Activated CD8-positive, alpha-beta T cell treated with anti-CD3 and anti-CD28 coated beads for 36 hours (primary cell): ENCODE measurements at regions not wholly inside any gene's neighbourhood (a gene's known extent, or its start where the extent isn't known, plus 50 kb on each side); places are given as distances from the start of the nearest gene placed in this dataset.

Experiments
- ATAC-seq: fragments of 200-7000 bp; cut with Tn5 transposase; one replicate; pipeline ENCODE4 v1.10.0; 2021; ENCODE audit warnings: mild to moderate bottlenecking, moderate library complexity
- CTCF ChIA-PET: fragments of 350-600 bp; sonication (Branson Sonifier 250); formaldehyde crosslinking; loops from one replicate; lab custom pipeline; 2021; ENCODE audit warnings: antibody characterized with exemption; lab: Charles Lee
- POLR2A ChIA-PET: fragments of 350-600 bp; sonication (Branson Sonifier 250); formaldehyde crosslinking; loops from one replicate; lab custom pipeline; 2021; ENCODE audit warnings: antibody characterized with exemption; lab: Charles Lee
- DNase-seq: peaks from one replicate; pipeline ENCODE4 v3.0.0-alpha.2; 2020
- H3K27ac Mint-ChIP-seq: one replicate; pipeline ENCODE4 v1.8.0; 2021; ENCODE audit warnings: mild to moderate bottlenecking, mixed read lengths
- H3K27me3 Mint-ChIP-seq: one replicate; pipeline ENCODE4 v1.8.0; 2021; ENCODE audit warnings: mixed read lengths
- H3K36me3 Mint-ChIP-seq: one replicate; pipeline ENCODE4 v1.8.0; 2021; ENCODE audit warnings: low read depth, mixed read lengths
- H3K4me1 Mint-ChIP-seq: one replicate; pipeline ENCODE4 v1.8.0; 2021; ENCODE audit warnings: low read depth, mixed read lengths
- H3K4me3 Mint-ChIP-seq: one replicate; pipeline ENCODE4 v1.8.0; 2021; ENCODE audit warnings: mild to moderate bottlenecking, moderate library complexity, mixed read lengths
- H3K9me3 Mint-ChIP-seq: one replicate; pipeline ENCODE4 v1.8.0; 2021; ENCODE audit warnings: mixed read lengths
- CTCF ChIP-seq: fragments of 200-600 bp; IDR thresholded peaks from one replicate; pipeline ENCODE4 v1.8.0; 2022; ENCODE audit warnings: antibody characterized with exemption, mild to moderate bottlenecking
- intact Hi-C: fragments of 100-400 bp; cut with micrococcal nuclease; formaldehyde crosslinking; loops from one replicate; pipeline ENCODE4 v1.10.0; 2022

GRCh38 chr4:45985038-45985437 is 138.8 kb downstream of the GABRG1 start:
- ChIA-PET CTCF (no interaction called here), POLR2A (no interaction called here)
- H3K4me1 Mint-ChIP-seq: no peaks in the 10 kb centered on the region
- intact Hi-C loops: no loop called here
- H3K4me3 Mint-ChIP-seq: no peak overlapping the region
- DNase-seq (no peak), ATAC-seq (no peak)
- H3K9me3 Mint-ChIP-seq: peaks cover 6% of the 10 kb centered on the region
- H3K27ac Mint-ChIP-seq: no peak overlapping the region
- no peak for TF ChIP-seq CTCF
- H3K36me3 Mint-ChIP-seq: no peaks in the 10 kb centered on the region
- no peaks in the 10 kb centered on the region for H3K27me3 Mint-ChIP-seq

- H3K36me3 Mint-ChIP-seq: no peaks in the 10 kb centered on the region
- no peaks in the 10 kb centered on the region for H3K27me3 Mint-ChIP-seq
- CTCF ChIA-PET: no interaction called here
- no peaks in the 10 kb centered on the region for H3K4me1 Mint-ChIP-seq
- ATAC-seq (no peak), DNase-seq (no peak)
- no peak overlapping the region for H3K27ac Mint-ChIP-seq
- no peak for TF ChIP-seq CTCF
- no peak overlapping the region for H3K4me3 Mint-ChIP-seq
- H3K9me3 Mint-ChIP-seq: peaks cover 13% of the 10 kb centered on the region
- intact Hi-C loops: no loop called here
- POLR2A ChIA-PET: no interaction called here
These were observed 152.7 kb downstream of the GABRG1 start for GRCh38 chr4:45971108-45971507.

GRCh38 chr4:45957353-45957752 is 166.5 kb downstream of the GABRG1 start:
- ChIA-PET POLR2A (no interaction called here), CTCF (no interaction called here)
- Mint-ChIP-seq H3K36me3 (no peaks in the 10 kb centered on the region), H3K27me3 (no peaks in the 10 kb centered on the region), H3K27ac (no peak overlapping the region), H3K4me3 (no peak overlapping the region), H3K4me1 (no peaks in the 10 kb centered on the region), H3K9me3 (peaks cover 4% of the 10 kb centered on the region)
- intact Hi-C loops: no loop called here
- ATAC-seq (no peak), DNase-seq (no peak)
- no peak for TF ChIP-seq CTCF

GRCh38 chr4:45954276-45954675 is 169.6 kb downstream of the GABRG1 start:
- CTCF ChIA-PET: no interaction called here
- no peak for TF ChIP-seq CTCF
- Mint-ChIP-seq H3K27me3 (no peaks in the 10 kb centered on the region), H3K4me1 (no peaks in the 10 kb centered on the region), H3K4me3 (no peak overlapping the region), H3K36me3 (no peaks in the 10 kb centered on the region), H3K9me3 (peaks cover 3% of the 10 kb centered on the region), H3K27ac (no peak overlapping the region)
- POLR2A ChIA-PET: no interaction called here
- intact Hi-C loops: no loop called here
- DNase-seq: no peak
- no peak for ATAC-seq

- TF ChIP-seq CTCF: no peak
- Mint-ChIP-seq H3K9me3 (peaks cover 3% of the 10 kb centered on the region), H3K4me1 (no peaks in the 10 kb centered on the region), H3K36me3 (no peaks in the 10 kb centered on the region), H3K27ac (no peak overlapping the region), H3K27me3 (no peaks in the 10 kb centered on the region), H3K4me3 (no peak overlapping the region)
- ChIA-PET CTCF (no interaction called here), POLR2A (no interaction called here)
- DNase-seq: no peak
- intact Hi-C loops: no loop called here
- ATAC-seq: no peak
These were observed 172.7 kb downstream of the GABRG1 start for GRCh38 chr4:45951153-45951552.
